Liver (tissue), 8 donors: ENCODE measurements at regions not wholly inside any gene's neighbourhood (a gene's known extent, or its start where the extent isn't known, plus 50 kb on each side); places are given as distances from the start of the nearest gene placed in this dataset.

Source experiments
- DNase-seq: peaks from one replicate; pipeline ENCODE4 v3.0.0-alpha.2; 2017; ENCODE audit warnings: low spot score
- H3K27ac ChIP-seq, 2 donors: one replicate each; pipeline ENCODE4 v1.7.0; 2013; ENCODE audit warnings: inconsistent platforms in 2 of 2, low read length in 2 of 2, control low read depth in 1 of 2, low read depth in 1 of 2, mild to moderate bottlenecking in 1 of 2
- H3K27me3 ChIP-seq, 4 donors: one replicate each; pipeline versions ENCODE4 v1.6.1 to v1.7.0; 2013; ENCODE audit warnings: low read length in 3 of 4, inconsistent platforms in 1 of 4, mild to moderate bottlenecking in 1 of 4, moderate library complexity in 1 of 4; ENCODE audit not compliant: control insufficient read depth in 4 of 4, insufficient read depth in 4 of 4
- H3K36me3 ChIP-seq, 4 donors: one replicate each; pipeline versions ENCODE4 v1.6.1 to v1.7.0; 2013; ENCODE audit warnings: low read length in 3 of 4, mild to moderate bottlenecking in 3 of 4, low read depth in 1 of 4, moderate library complexity in 1 of 4; ENCODE audit not compliant: control insufficient read depth in 4 of 4, insufficient read depth in 3 of 4
- H3K4me1 ChIP-seq, 4 donors: one replicate each; pipeline versions ENCODE4 v1.6.1 to v1.7.0; 2013; ENCODE audit warnings: low read length in 3 of 4, mild to moderate bottlenecking in 3 of 4, moderate library complexity in 1 of 4; ENCODE audit not compliant: control insufficient read depth in 4 of 4, insufficient read depth in 4 of 4
- H3K4me3 ChIP-seq, 3 donors: one replicate each; pipeline versions ENCODE4 v1.6.1 to v1.7.0; 2013; ENCODE audit warnings: low read length in 3 of 3, control low read depth in 1 of 3, low read depth in 1 of 3, mild to moderate bottlenecking in 1 of 3
- H3K9ac ChIP-seq, 2 donors: one replicate each; pipeline ENCODE4 v1.7.0; 2013; ENCODE audit warnings: low read length in 2 of 2, mild to moderate bottlenecking in 2 of 2, moderate library complexity in 2 of 2, control low read depth in 1 of 2, low read depth in 1 of 2
- H3K9me3 ChIP-seq, 4 donors: one replicate each; pipeline versions ENCODE4 v1.6.1 to v1.7.0; 2013; ENCODE audit warnings: low read length in 3 of 4; ENCODE audit not compliant: control insufficient read depth in 4 of 4
- ATF3 ChIP-seq: IDR thresholded peaks from 2 replicates; pipeline ENCODE4 v1.6.1; 2016; ENCODE audit warnings: antibody characterized with exemption
- CTCF ChIP-seq: fragments of 150-350 bp; IDR thresholded peaks from 2 replicates; pipeline ENCODE4 v1.5.1; 2017; ENCODE audit warnings: improper control_type of control experiment, low read depth, low read length; ENCODE audit not compliant: missing input control
- EGR1 ChIP-seq, 2 donors: IDR thresholded peaks; 2 replicates each; pipeline ENCODE4 v1.6.1; 2016 to 2018; ENCODE audit warnings: antibody characterized with exemption in 2 of 2, low read depth in 2 of 2
- FOXA2 ChIP-seq: IDR thresholded peaks from 2 replicates; pipeline ENCODE4 v1.6.1; 2016; ENCODE audit warnings: antibody characterized with exemption
- GABPA ChIP-seq, 2 donors: IDR thresholded peaks in 1 of 2; conservative IDR thresholded peaks in 1 of 2; 2 replicates each; pipeline ENCODE4 v1.6.1; 2016; ENCODE audit warnings: antibody characterized with exemption in 2 of 2, mild to moderate bottlenecking in 1 of 2, moderate library complexity in 1 of 2
- HNF4A ChIP-seq, 2 donors: conservative IDR thresholded peaks; 2 replicates each; pipeline ENCODE4 v1.6.1; 2016; ENCODE audit warnings: antibody characterized with exemption in 2 of 2, mild to moderate bottlenecking in 2 of 2
- HNF4G ChIP-seq: IDR thresholded peaks from 2 replicates; pipeline ENCODE4 v1.6.1; 2016; ENCODE audit warnings: antibody characterized with exemption
- JUND ChIP-seq, 2 donors: IDR thresholded peaks; 2 replicates each; pipeline ENCODE4 v1.6.1; 2016; ENCODE audit warnings: antibody characterized with exemption in 2 of 2
- MAX ChIP-seq: IDR thresholded peaks from 2 replicates; pipeline ENCODE4 v1.6.1; 2016; ENCODE audit warnings: antibody characterized with exemption
- NR2F2 ChIP-seq: IDR thresholded peaks from 2 replicates; pipeline ENCODE4 v1.6.1; 2016; ENCODE audit warnings: antibody characterized with exemption
- RAD21 ChIP-seq, 2 donors: IDR thresholded peaks; 2 replicates each; pipeline ENCODE4 v1.6.1; 2016; ENCODE audit warnings: antibody characterized with exemption in 2 of 2, mild to moderate bottlenecking in 2 of 2
- REST ChIP-seq: IDR thresholded peaks from 2 replicates; pipeline ENCODE4 v1.6.1; 2016; ENCODE audit warnings: antibody characterized with exemption, mild to moderate bottlenecking
- RXRA ChIP-seq, 2 donors: IDR thresholded peaks; 2 replicates each; pipeline ENCODE4 v1.6.1; 2017 to 2018; ENCODE audit warnings: antibody characterized with exemption in 2 of 2, mild to moderate bottlenecking in 1 of 2
- SP1 ChIP-seq: IDR thresholded peaks from 2 replicates; pipeline ENCODE4 v1.6.1; 2018; ENCODE audit warnings: antibody characterized with exemption, mild to moderate bottlenecking
- YY1 ChIP-seq: IDR thresholded peaks from 2 replicates; pipeline ENCODE4 v1.6.1; 2016; ENCODE audit warnings: antibody characterized with exemption, mild to moderate bottlenecking
- ZBTB33 ChIP-seq: IDR thresholded peaks from 2 replicates; pipeline ENCODE4 v1.6.1; 2016; ENCODE audit warnings: antibody characterized with exemption
- WGBS: extraction: QIAGEN DNeasy Blood & Tissue Kit; methylation state at CpG from one replicate; pipeline ENCODE4 v1.1.7; 2013; 5-methylcytosine and 5-hydroxymethylcytosine counted together
- donor health status: healthy.
- donor health status: healthy.
- donor health status: healthy.
- donor health status: healthy.
- donor health status: healthy.

- no peak for DNase-seq
- H3K9ac ChIP-seq, result no peak overlapping the region
- H3K4me3 ChIP-seq, result no peak overlapping the region
These were observed 919.4 kb downstream of the TLE4 start for GRCh38 chr9:80491086-80491696.

GRCh38 chr9:80489329-80489728 is 917.6 kb downstream of the TLE4 start:
- H3K27me3 ChIP-seq, result no peaks in the 10 kb centered on the region

More at GRCh38 chr9:80491086-80491696, 919.4 kb downstream of the TLE4 start:
- H3K27ac ChIP-seq, result no peak overlapping the region
- no peaks in the 10 kb centered on the region for H3K36me3 ChIP-seq
- TF ChIP-seq CTCF, result no peak
- no peak for TF ChIP-seq ATF3
- no peaks in the 10 kb centered on the region for H3K9me3 ChIP-seq
- no peaks in the 10 kb centered on the region for H3K27me3 ChIP-seq
- H3K4me1 ChIP-seq, result no peaks in the 10 kb centered on the region
- WGBS, result 82% methylated on average over 4 of the region's 4 CpGs

GRCh38 chr9:80485420-80486250 is 913.9 kb downstream of the TLE4 start:
- H3K4me1 ChIP-seq, result no peaks in the 10 kb centered on the region
- H3K27me3 ChIP-seq, result no peaks in the 10 kb centered on the region
- no peak for TF ChIP-seq REST
- no peak for TF ChIP-seq YY1
- no peak for TF ChIP-seq HNF4G
- TF ChIP-seq MAX, result no peak
- TF ChIP-seq HNF4A (conservative IDR thresholded peaks at IDR 0.05), result no peak
- TF ChIP-seq ATF3, result no peak
- no peak for TF ChIP-seq JUND (IDR thresholded peaks at IDR 0.05)
- no peak for TF ChIP-seq ZBTB33
- TF ChIP-seq NR2F2, result no peak
- TF ChIP-seq RAD21 (IDR thresholded peaks at IDR 0.05), result no peak
- no peak for TF ChIP-seq SP1
- TF ChIP-seq FOXA2, result no peak
- no peak for TF ChIP-seq RXRA (IDR thresholded peaks at IDR 0.05)
- TF ChIP-seq EGR1 (IDR thresholded peaks at IDR 0.05; ENCODE audit: low read depth in 2 of 2), result no peak
- no peaks in the 10 kb centered on the region for H3K36me3 ChIP-seq
- peaks cover 0 to 12% (median 6%) of the 10 kb centered on the region in 4 donors for H3K9me3 ChIP-seq
- H3K27ac ChIP-seq, result no peak overlapping the region
- no peak for DNase-seq
- H3K9ac ChIP-seq, result no peak overlapping the region
- no peak overlapping the region for H3K4me3 ChIP-seq
- 84% methylated on average over 3 of the region's 3 CpGs for WGBS

More at GRCh38 chr9:80489329-80489728, 917.6 kb downstream of the TLE4 start:
- Histone ChIP-seq H3K27ac (no peak overlapping the region), H3K9me3 (no peaks in the 10 kb centered on the region), H3K9ac (no peak overlapping the region), H3K4me1 (no peaks in the 10 kb centered on the region), H3K36me3 (no peaks in the 10 kb centered on the region), H3K4me3 (no peak overlapping the region)
- DNase-seq, result no peak
- 86% methylated on average over 4 of the region's 4 CpGs for WGBS
- no peak for TF ChIP-seq HNF4G
- TF ChIP-seq EGR1 (IDR thresholded peaks at IDR 0.05; ENCODE audit: low read depth in 2 of 2), result no peak
- TF ChIP-seq RAD21 (IDR thresholded peaks at IDR 0.05), result no peak
- TF ChIP-seq HNF4A (conservative IDR thresholded peaks at IDR 0.05), result no peak
- TF ChIP-seq RXRA (IDR thresholded peaks at IDR 0.05), result no peak
- TF ChIP-seq GABPA (IDR thresholded peaks at IDR 0.05 in 1 of 2, conservative IDR thresholded peaks at IDR 0.05 in 1 of 2), result no peak
- TF ChIP-seq YY1, result no peak
